ENCODE measurements at regions not wholly inside any gene's neighbourhood (a gene's known extent, or its start where the extent isn't known, plus 50 kb on each side); places are given as distances from the start of the nearest gene placed in this dataset.
"Not testable (repeated sequence)": the region's sequence is repeated elsewhere in the genome, so short reads cannot be mapped to it uniquely, and the experiment has no call there.

GRCh38 chr10:26355241-26355640 lies 82.9 kb upstream of the APBB1IP start:
- no peak for TF ChIP-seq ZNF274 (IDR thresholded peaks at IDR 0.05; ENCODE audit: low read depth, low read length)
- no peak overlapping the region for H3K4me3 ChIP-seq (ENCODE audit: low read length)

GRCh38 chr10:26357203-26357602 lies 80.9 kb upstream of the APBB1IP start:
- TF ChIP-seq ZNF274 (IDR thresholded peaks at IDR 0.05; ENCODE audit: low read depth, low read length), result no peak

GRCh38 chr10:26358071-26358470 lies 80.1 kb upstream of the APBB1IP start:
- no peak for TF ChIP-seq ZNF274 (IDR thresholded peaks at IDR 0.05; ENCODE audit: low read depth, low read length)
- H3K4me3 ChIP-seq (ENCODE audit: low read length), result no peak overlapping the region

More at GRCh38 chr10:26357203-26357602, 80.9 kb upstream of the APBB1IP start:
- no peak overlapping the region for H3K4me3 ChIP-seq (ENCODE audit: low read length)

- H3K4me3 ChIP-seq (ENCODE audit: low read length), result no peak overlapping the region
- TF ChIP-seq ZNF274 (IDR thresholded peaks at IDR 0.05; ENCODE audit: low read depth, low read length), result no peak
Observed at GRCh38 chr10:26359670-26360069, 78.5 kb upstream of the APBB1IP start.

GRCh38 chr10:26361351-26361750 lies 76.8 kb upstream of the APBB1IP start:
- TF ChIP-seq ZNF274 (IDR thresholded peaks at IDR 0.05; ENCODE audit: low read depth, low read length), result no peak
- H3K4me3 ChIP-seq (ENCODE audit: low read length), result no peak overlapping the region

GRCh38 chr10:26361971-26362370 lies 76.2 kb upstream of the APBB1IP start:
- no peak for TF ChIP-seq ZNF274 (IDR thresholded peaks at IDR 0.05; ENCODE audit: low read depth, low read length)

GRCh38 chr10:26365681-26366358 lies 72.3 kb upstream of the APBB1IP start:
- no peak for TF ChIP-seq ZNF274 (IDR thresholded peaks at IDR 0.05; ENCODE audit: low read depth, low read length)
- no peak overlapping the region for H3K4me3 ChIP-seq (ENCODE audit: low read length)

More at GRCh38 chr10:26361971-26362370, 76.2 kb upstream of the APBB1IP start:
- H3K4me3 ChIP-seq (ENCODE audit: low read length), result no peak overlapping the region

- not testable (repeated sequence) for H3K4me3 ChIP-seq (ENCODE audit: low read length)
Observed at GRCh38 chr10:26367035-26367434, 71.1 kb upstream of the APBB1IP start.

- no peak overlapping the region for H3K4me3 ChIP-seq (ENCODE audit: low read length)
- no peak for TF ChIP-seq ZNF274 (IDR thresholded peaks at IDR 0.05; ENCODE audit: low read depth, low read length)
Observed at GRCh38 chr10:26367771-26368170, 70.4 kb upstream of the APBB1IP start.

- H3K4me3 ChIP-seq (ENCODE audit: low read length), result no peak overlapping the region
- TF ChIP-seq ZNF274 (IDR thresholded peaks at IDR 0.05; ENCODE audit: low read depth, low read length), result no peak
Observed at GRCh38 chr10:26368463-26368862, 69.7 kb upstream of the APBB1IP start.

GRCh38 chr10:26372513-26373354 lies 65.4 kb upstream of the APBB1IP start:
- peak overlapping the region; percentile 1; the same call in 1 of the 2 replicates for H3K4me3 ChIP-seq (ENCODE audit: low read length)
- TF ChIP-seq ZNF274 (IDR thresholded peaks at IDR 0.05; ENCODE audit: low read depth, low read length), result no peak

- no peak overlapping the region for H3K4me3 ChIP-seq (ENCODE audit: low read length)
- TF ChIP-seq ZNF274 (IDR thresholded peaks at IDR 0.05; ENCODE audit: low read depth, low read length), result no peak
Observed at GRCh38 chr10:26374426-26374825, 63.7 kb upstream of the APBB1IP start.

GRCh38 chr10:26377224-26377810 lies 60.8 kb upstream of the APBB1IP start:
- not testable (repeated sequence) for H3K4me3 ChIP-seq (ENCODE audit: low read length)

- H3K4me3 ChIP-seq (ENCODE audit: low read length), result no peak overlapping the region
- no peak for TF ChIP-seq ZNF274 (IDR thresholded peaks at IDR 0.05; ENCODE audit: low read depth, low read length)
Observed at GRCh38 chr10:26378861-26379294, 59.3 kb upstream of the APBB1IP start.

GRCh38 chr10:26380815-26381214 lies 57.3 kb upstream of the APBB1IP start:
- TF ChIP-seq ZNF274 (IDR thresholded peaks at IDR 0.05; ENCODE audit: low read depth, low read length), result no peak
- no peak overlapping the region for H3K4me3 ChIP-seq (ENCODE audit: low read length)
